Gastrocnemius medialis (tissue), 4 donors: ENCODE measurements at regions not wholly inside any gene's neighbourhood (a gene's known extent, or its start where the extent isn't known, plus 50 kb on each side); places are given as distances from the start of the nearest gene placed in this dataset.

Experiments used
- CTCF ChIP-seq, 5 experiments: fragments of 450-650 bp in 3 of 5; fragments of 200-600 bp in 2 of 5; sonication (generic) in 2 of 5; IDR thresholded peaks in 4 of 5; conservative IDR thresholded peaks in 1 of 5; 1 replicate in 4 of 5; 2 replicates in 1 of 5; pipeline ENCODE4 v1.5.1; 2016 to 2019; ENCODE audit warnings: antibody characterized with exemption in 5 of 5, mild to moderate bottlenecking in 3 of 5, moderate library complexity in 3 of 5
- POLR2A ChIP-seq, 2 donors: fragments of 450-650 bp; IDR thresholded peaks; one replicate each; pipeline ENCODE4 v1.6.1; 2017; ENCODE audit warnings: antibody characterized with exemption in 2 of 2, mild to moderate bottlenecking in 2 of 2, moderate library complexity in 2 of 2

- TF ChIP-seq CTCF (IDR thresholded peaks at IDR 0.05 in 4 of 5, conservative IDR thresholded peaks at IDR 0.05 in 1 of 5) (no peak), POLR2A (IDR thresholded peaks at IDR 0.05) (no peak)
Observed at GRCh38 chr1:55869065-55869464, 653.9 kb upstream of the USP24 start.
